HG03432 (cell line): ENCODE measurements at regions not wholly inside any gene's neighbourhood (a gene's known extent, or its start where the extent isn't known, plus 50 kb on each side); places are given as distances from the start of the nearest gene placed in this dataset.
"Not testable (repeated sequence)": the region's sequence is repeated elsewhere in the genome, so short reads cannot be mapped to it uniquely, and the experiment has no call there.

Source experiments
- ATAC-seq: cut with Tn5 transposase; IDR thresholded peaks from one replicate; pipeline ENCODE4 v1.9.1; 2021; ENCODE audit warnings: mild to moderate bottlenecking, moderate library complexity; ENCODE audit not compliant: unreplicated experiment

GRCh38 chr12:13404111-13404628 is 207.6 kb downstream of the EMP1 start:
- no peak for ATAC-seq

GRCh38 chr12:13391375-13391774 is 194.8 kb downstream of the EMP1 start:
- not testable (repeated sequence) for ATAC-seq

GRCh38 chr12:13390918-13391317 is 194.4 kb downstream of the EMP1 start:
- ATAC-seq, result no peak

GRCh38 chr12:13390381-13390861 is 193.9 kb downstream of the EMP1 start:
- ATAC-seq, result no peak

GRCh38 chr12:13387101-13387500 is 190.6 kb downstream of the EMP1 start:
- ATAC-seq, result no peak

- ATAC-seq, result no peak
Observed at GRCh38 chr12:13386323-13387039, 190.0 kb downstream of the EMP1 start.

GRCh38 chr12:13383379-13383778 is 186.9 kb downstream of the EMP1 start:
- no peak for ATAC-seq

- ATAC-seq, result no peak
Observed at GRCh38 chr12:13380297-13380696, 183.8 kb downstream of the EMP1 start.

GRCh38 chr12:13379531-13380188 is 183.1 kb downstream of the EMP1 start:
- ATAC-seq, result no peak

- no peak for ATAC-seq
Observed at GRCh38 chr12:13377698-13378097, 181.2 kb downstream of the EMP1 start.

- no peak for ATAC-seq
Observed at GRCh38 chr12:13376610-13377373, 180.3 kb downstream of the EMP1 start.

- ATAC-seq, result no peak
Observed at GRCh38 chr12:13375583-13376345, 179.2 kb downstream of the EMP1 start.

GRCh38 chr12:13374793-13375192 is 178.3 kb downstream of the EMP1 start:
- no peak for ATAC-seq

- no peak for ATAC-seq
Observed at GRCh38 chr12:13373803-13374202, 177.3 kb downstream of the EMP1 start.

- no peak for ATAC-seq
Observed at GRCh38 chr12:13373131-13373530, 176.6 kb downstream of the EMP1 start.

GRCh38 chr12:13372386-13372785 is 175.9 kb downstream of the EMP1 start:
- ATAC-seq, result no peak

GRCh38 chr12:13371797-13372196 is 175.3 kb downstream of the EMP1 start:
- ATAC-seq, result no peak

- no peak for ATAC-seq
Observed at GRCh38 chr12:13371367-13371766, 174.8 kb downstream of the EMP1 start.

GRCh38 chr12:13369474-13370056 is 173.0 kb downstream of the EMP1 start:
- no peak for ATAC-seq

- no peak for ATAC-seq
Observed at GRCh38 chr12:13368971-13369370, 172.4 kb downstream of the EMP1 start.
